OCI-LY3 (cell line): ENCODE measurements at regions not wholly inside any gene's neighbourhood (a gene's known extent, or its start where the extent isn't known, plus 50 kb on each side); places are given as distances from the start of the nearest gene placed in this dataset.

Experiments used
- H2AFZ ChIP-seq: fragments of 200-600, 300-600 bp; shearing (Covaris generic); 2 replicates; pipeline ENCODE4 v1.6.0; 2014; ENCODE audit warnings: antibody characterized with exemption, low read depth, low read length
- H3K27ac ChIP-seq: fragments of 200-600, 300-600 bp; sonication (generic); 2 replicates; pipeline ENCODE4 v1.5.1; 2014; ENCODE audit warnings: mild to moderate bottlenecking, low read length, moderate library complexity, mixed read lengths
- H3K27me3 ChIP-seq: fragments of 200-600, 300-600 bp; sonication (generic); 2 replicates; pipeline ENCODE4 v1.6.1; 2014; ENCODE audit warnings: low read depth, low read length, mixed read lengths
- H3K36me3 ChIP-seq: fragments of 200-600, 300-600 bp; sonication (generic); replicated peaks from 2 replicates; pipeline ENCODE3; 2014; ENCODE audit warnings: low read depth, low read length, mixed read lengths
- H3K4me1 ChIP-seq: fragments of 300-600, 200-600 bp; sonication (generic); 2 replicates; pipeline ENCODE4 v1.6.1; 2014; ENCODE audit warnings: low read length, mixed read lengths
- H3K4me2 ChIP-seq: fragments of 200-600, 300-600 bp; sonication (generic); 2 replicates; pipeline ENCODE4 v1.6.1; 2014; ENCODE audit warnings: low read length, mixed read lengths
- H3K4me3 ChIP-seq: fragments of 300-600, 200-600 bp; sonication (generic); 2 replicates; pipeline ENCODE4 v1.5.1; 2014; ENCODE audit warnings: antibody characterized with exemption, mild to moderate bottlenecking, low read length, moderate library complexity
- H3K79me2 ChIP-seq: fragments of 300-600, 200-600 bp; shearing (Covaris generic); 2 replicates; pipeline ENCODE4 v1.6.1; 2014; ENCODE audit warnings: mild to moderate bottlenecking, low read length, mixed read lengths
- H3K9ac ChIP-seq: fragments of 300-600, 200-600 bp; shearing (Covaris generic); 2 replicates; pipeline ENCODE4 v1.6.0; 2014; ENCODE audit warnings: mild to moderate bottlenecking, low read length, moderate library complexity
- H3K9me3 ChIP-seq: fragments of 200-600, 300-600 bp; shearing (Covaris generic); 2 replicates; pipeline ENCODE4 v1.6.1; 2014; ENCODE audit warnings: low read length, mixed read lengths; ENCODE audit not compliant: insufficient read depth
- H4K20me1 ChIP-seq: fragments of 200-600, 300-600 bp; sonication (generic); 2 replicates; pipeline ENCODE4 v1.6.1; 2016; ENCODE audit warnings: low read length, mixed read lengths; ENCODE audit not compliant: insufficient read depth
- CTCF ChIP-seq: fragments of 200-600, 300-600 bp; sonication (generic); IDR thresholded peaks from 2 replicates; pipeline ENCODE4 v1.5.1; 2014; ENCODE audit warnings: antibody characterized with exemption, low read length, low read depth
- EZH2phosphoT487 ChIP-seq: fragments of 200-600 bp; shearing (Covaris generic); IDR thresholded peaks from 2 replicates; pipeline ENCODE4 v1.6.1; 2018; ENCODE audit warnings: antibody characterized with exemption, mixed run types, low read depth

DNA sequence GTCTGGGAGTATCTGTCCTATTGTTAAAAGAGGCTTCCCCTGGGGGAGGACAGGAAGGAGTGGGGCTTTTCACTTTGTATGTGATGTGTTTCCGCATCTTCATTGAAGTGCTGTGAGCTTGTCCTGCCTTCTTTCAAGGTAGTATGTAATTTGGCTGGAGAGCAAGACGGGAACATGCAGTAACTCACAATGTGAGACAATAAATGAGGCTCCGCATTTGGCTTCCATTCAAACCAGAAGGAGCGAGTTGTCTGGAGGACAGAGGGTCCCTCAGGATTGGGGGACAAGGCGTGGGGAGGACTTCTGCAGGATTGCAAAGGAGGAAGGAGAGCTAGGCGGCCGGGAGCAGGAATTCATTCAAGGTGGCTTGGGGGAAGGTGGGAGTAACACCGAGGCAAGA is 203.5 kb downstream of the RBFOX3 start:
- TF ChIP-seq EZH2phosphoT487 (no peak), CTCF (no peak)
- H3K9ac ChIP-seq, result no peak overlapping the region
- H3K27me3 ChIP-seq, result peaks cover 10% of the 10 kb centered on the region

GRCh38 chr17:79406316-79406715 is 204.5 kb downstream of the RBFOX3 start:
- H3K4me3 ChIP-seq, result no peak overlapping the region
- no peaks in the 10 kb centered on the region for H3K4me1 ChIP-seq
- H3K79me2 ChIP-seq, result no peaks in the 10 kb centered on the region
- H3K27ac ChIP-seq, result no peak overlapping the region
- no peak overlapping the region for H3K9ac ChIP-seq
- no peaks in the 10 kb centered on the region for H4K20me1 ChIP-seq
- no peak overlapping the region for H3K4me2 ChIP-seq
- no peak overlapping the region for H2AFZ ChIP-seq
- no peak for TF ChIP-seq CTCF
- TF ChIP-seq EZH2phosphoT487, result no peak
- H3K27me3 ChIP-seq, result peaks cover 10% of the 10 kb centered on the region
- H3K9me3 ChIP-seq, result no peaks in the 10 kb centered on the region
- H3K36me3 ChIP-seq, result no peaks in the 10 kb centered on the region

More for the DNA sequence above, 203.5 kb downstream of the RBFOX3 start:
- H3K9me3 ChIP-seq, result no peaks in the 10 kb centered on the region
- H3K79me2 ChIP-seq, result no peaks in the 10 kb centered on the region
- H3K4me1 ChIP-seq, result no peaks in the 10 kb centered on the region
- no peak overlapping the region for H2AFZ ChIP-seq
- no peak overlapping the region for H3K27ac ChIP-seq
- no peaks in the 10 kb centered on the region for H3K36me3 ChIP-seq
- no peaks in the 10 kb centered on the region for H4K20me1 ChIP-seq
- H3K4me3 ChIP-seq, result no peak overlapping the region
- no peak overlapping the region for H3K4me2 ChIP-seq

DNA sequence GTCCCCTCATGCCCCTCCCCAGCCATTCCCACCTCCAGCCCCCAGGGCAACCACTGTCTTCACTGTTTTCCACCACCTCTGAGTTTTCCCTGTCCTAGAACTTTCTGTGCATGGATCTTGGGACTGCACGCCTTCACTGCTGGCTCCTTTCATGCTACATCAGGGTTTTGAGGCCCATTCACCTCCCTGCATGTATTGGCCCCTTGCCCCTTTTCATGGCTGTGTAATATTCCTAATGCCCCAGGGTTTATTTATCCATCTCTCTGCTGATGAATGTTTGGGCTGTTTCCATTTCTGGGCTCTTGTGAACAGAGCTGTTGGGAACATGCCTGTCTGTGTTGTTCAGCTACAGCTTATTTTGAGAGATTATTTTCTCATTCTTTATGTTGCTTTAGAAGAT is 205.0 kb downstream of the RBFOX3 start:
- Histone ChIP-seq H3K9ac (no peak overlapping the region), H3K4me1 (no peaks in the 10 kb centered on the region), H4K20me1 (no peaks in the 10 kb centered on the region), H3K79me2 (no peaks in the 10 kb centered on the region), H3K36me3 (no peaks in the 10 kb centered on the region), H3K4me3 (no peak overlapping the region), H3K27ac (no peak overlapping the region), H3K4me2 (no peak overlapping the region), H3K9me3 (no peaks in the 10 kb centered on the region), H2AFZ (no peak overlapping the region), H3K27me3 (peaks cover 12% of the 10 kb centered on the region)
- TF ChIP-seq EZH2phosphoT487 (no peak), CTCF (no peak)

GRCh38 chr17:79404136-79404911 is 206.5 kb downstream of the RBFOX3 start:
- Histone ChIP-seq H3K4me2 (no peak overlapping the region), H3K36me3 (no peaks in the 10 kb centered on the region), H3K27me3 (peaks cover 23% of the 10 kb centered on the region), H4K20me1 (no peaks in the 10 kb centered on the region), H3K4me1 (no peaks in the 10 kb centered on the region), H3K9ac (no peak overlapping the region), H3K4me3 (no peak overlapping the region), H3K79me2 (no peaks in the 10 kb centered on the region), H2AFZ (no peak overlapping the region), H3K9me3 (no peaks in the 10 kb centered on the region), H3K27ac (no peak overlapping the region)
- no peak for TF ChIP-seq EZH2phosphoT487
- no peak for TF ChIP-seq CTCF
